ENCODE measurements at regions not wholly inside any gene's neighbourhood (a gene's known extent, or its start where the extent isn't known, plus 50 kb on each side); places are given as distances from the start of the nearest gene placed in this dataset.

GRCh38 chr6:155962276-155962675, 506.6 kb upstream of the NOX3 start:
- DNase-seq (ENCODE audit: low spot score): no peak
- Mint-ChIP-seq H3K27ac (ENCODE audit: unreplicated experiment) (no peak overlapping the region), H3K36me3 (ENCODE audit: low read depth, unreplicated experiment) (peaks cover 6% of the 10 kb centered on the region), H3K4me1 (ENCODE audit: unreplicated experiment) (no peaks in the 10 kb centered on the region), H3K4me3 (ENCODE audit: unreplicated experiment) (no peak overlapping the region), H3K27me3 (ENCODE audit: unreplicated experiment) (no peaks in the 10 kb centered on the region), H3K9me3 (ENCODE audit: unreplicated experiment) (no peaks in the 10 kb centered on the region)
- no peak for TF ChIP-seq CTCF (IDR thresholded peaks at IDR 0.05; ENCODE audit: unreplicated experiment)

- TF ChIP-seq CTCF (IDR thresholded peaks at IDR 0.05; ENCODE audit: unreplicated experiment): no peak
- Mint-ChIP-seq H3K9me3 (ENCODE audit: unreplicated experiment) (no peaks in the 10 kb centered on the region), H3K27me3 (ENCODE audit: unreplicated experiment) (no peaks in the 10 kb centered on the region), H3K36me3 (ENCODE audit: low read depth, unreplicated experiment) (peaks cover 6% of the 10 kb centered on the region), H3K4me3 (ENCODE audit: unreplicated experiment) (no peak overlapping the region), H3K27ac (ENCODE audit: unreplicated experiment) (no peak overlapping the region), H3K4me1 (ENCODE audit: unreplicated experiment) (no peaks in the 10 kb centered on the region)
- no peak for DNase-seq (ENCODE audit: low spot score)
Measured at GRCh38 chr6:155959898-155960495, 504.4 kb upstream of the NOX3 start.

GRCh38 chr6:155958550-155958949, 502.9 kb upstream of the NOX3 start:
- H3K27me3 Mint-ChIP-seq (ENCODE audit: unreplicated experiment): no peaks in the 10 kb centered on the region
- TF ChIP-seq CTCF (IDR thresholded peaks at IDR 0.05; ENCODE audit: unreplicated experiment): no peak
- H3K9me3 Mint-ChIP-seq (ENCODE audit: unreplicated experiment): no peaks in the 10 kb centered on the region
- H3K4me1 Mint-ChIP-seq (ENCODE audit: unreplicated experiment): no peaks in the 10 kb centered on the region
- H3K27ac Mint-ChIP-seq (ENCODE audit: unreplicated experiment): no peak overlapping the region
- no peak for DNase-seq (ENCODE audit: low spot score)
- H3K4me3 Mint-ChIP-seq (ENCODE audit: unreplicated experiment): no peak overlapping the region
- H3K36me3 Mint-ChIP-seq (ENCODE audit: low read depth, unreplicated experiment): peaks cover 6% of the 10 kb centered on the region

GRCh38 chr6:155955038-155955437, 499.4 kb upstream of the NOX3 start:
- Mint-ChIP-seq H3K4me1 (ENCODE audit: unreplicated experiment) (no peaks in the 10 kb centered on the region), H3K27me3 (ENCODE audit: unreplicated experiment) (no peaks in the 10 kb centered on the region), H3K36me3 (ENCODE audit: low read depth, unreplicated experiment) (no peaks in the 10 kb centered on the region), H3K27ac (ENCODE audit: unreplicated experiment) (no peak overlapping the region), H3K4me3 (ENCODE audit: unreplicated experiment) (no peak overlapping the region), H3K9me3 (ENCODE audit: unreplicated experiment) (no peaks in the 10 kb centered on the region)
- TF ChIP-seq CTCF (IDR thresholded peaks at IDR 0.05; ENCODE audit: unreplicated experiment): no peak
- no peak for DNase-seq (ENCODE audit: low spot score)

- DNase-seq (ENCODE audit: low spot score): no peak
- Mint-ChIP-seq H3K9me3 (ENCODE audit: unreplicated experiment) (no peaks in the 10 kb centered on the region), H3K27ac (ENCODE audit: unreplicated experiment) (no peak overlapping the region), H3K4me1 (ENCODE audit: unreplicated experiment) (no peaks in the 10 kb centered on the region), H3K4me3 (ENCODE audit: unreplicated experiment) (no peak overlapping the region), H3K36me3 (ENCODE audit: low read depth, unreplicated experiment) (no peaks in the 10 kb centered on the region), H3K27me3 (ENCODE audit: unreplicated experiment) (no peaks in the 10 kb centered on the region)
- no peak for TF ChIP-seq CTCF (IDR thresholded peaks at IDR 0.05; ENCODE audit: unreplicated experiment)
Measured at GRCh38 chr6:155954149-155954548, 498.5 kb upstream of the NOX3 start.

Measured in endothelial cell (in vitro differentiated cells).